HG03064 (cell line): ENCODE measurements at regions not wholly inside any gene's neighbourhood (a gene's known extent, or its start where the extent isn't known, plus 50 kb on each side); places are given as distances from the start of the nearest gene placed in this dataset.

Experiments
- ATAC-seq: cut with Tn5 transposase; IDR thresholded peaks from one replicate; pipeline ENCODE4 v1.9.1; 2021; ENCODE audit warnings: low read depth; ENCODE audit not compliant: unreplicated experiment

GRCh38 chr1:168782559-168783116, 53.6 kb upstream of the DPT start:
- no peak for ATAC-seq

- no peak for ATAC-seq
Observed at GRCh38 chr1:168783458-168784210, 54.6 kb upstream of the DPT start.

- ATAC-seq, result no peak
Observed at GRCh38 chr1:168786476-168787330, 57.7 kb upstream of the DPT start.

- ATAC-seq, result no peak
Observed at GRCh38 chr1:168788258-168788657, 59.3 kb upstream of the DPT start.

- ATAC-seq, result no peak
Observed at GRCh38 chr1:168789501-168789900, 60.5 kb upstream of the DPT start.

GRCh38 chr1:168792142-168792541, 63.1 kb upstream of the DPT start:
- ATAC-seq, result no peak

GRCh38 chr1:168792592-168793125, 63.7 kb upstream of the DPT start:
- no peak for ATAC-seq

- ATAC-seq, result no peak
Observed at GRCh38 chr1:168794057-168794456, 65.1 kb upstream of the DPT start.

- no peak for ATAC-seq
Observed at GRCh38 chr1:168795681-168796080, 66.7 kb upstream of the DPT start.

- no peak for ATAC-seq
Observed at GRCh38 chr1:168799927-168800605, 71.1 kb upstream of the DPT start.

- ATAC-seq, result no peak
Observed at GRCh38 chr1:168801032-168801745, 72.2 kb upstream of the DPT start.

- no peak for ATAC-seq
Observed at GRCh38 chr1:168803806-168804510, 75.0 kb upstream of the DPT start.

GRCh38 chr1:168806952-168807351, 77.9 kb upstream of the DPT start:
- ATAC-seq, result no peak

- ATAC-seq, result no peak
Observed at GRCh38 chr1:168811176-168811575, 82.2 kb upstream of the DPT start.

GRCh38 chr1:168819668-168820067, 90.7 kb upstream of the DPT start:
- no peak for ATAC-seq

GRCh38 chr1:168821434-168821833, 92.4 kb upstream of the DPT start:
- no peak for ATAC-seq

GRCh38 chr1:168822911-168823310, 93.9 kb upstream of the DPT start:
- ATAC-seq, result no peak

GRCh38 chr1:168823988-168824387, 95.0 kb upstream of the DPT start:
- ATAC-seq, result no peak

- ATAC-seq, result no peak
Observed at GRCh38 chr1:168824418-168825065, 95.5 kb upstream of the DPT start.
